ENCODE measurements at regions not wholly inside any gene's neighbourhood (a gene's known extent, or its start where the extent isn't known, plus 50 kb on each side); places are given as distances from the start of the nearest gene placed in this dataset.

DNA sequence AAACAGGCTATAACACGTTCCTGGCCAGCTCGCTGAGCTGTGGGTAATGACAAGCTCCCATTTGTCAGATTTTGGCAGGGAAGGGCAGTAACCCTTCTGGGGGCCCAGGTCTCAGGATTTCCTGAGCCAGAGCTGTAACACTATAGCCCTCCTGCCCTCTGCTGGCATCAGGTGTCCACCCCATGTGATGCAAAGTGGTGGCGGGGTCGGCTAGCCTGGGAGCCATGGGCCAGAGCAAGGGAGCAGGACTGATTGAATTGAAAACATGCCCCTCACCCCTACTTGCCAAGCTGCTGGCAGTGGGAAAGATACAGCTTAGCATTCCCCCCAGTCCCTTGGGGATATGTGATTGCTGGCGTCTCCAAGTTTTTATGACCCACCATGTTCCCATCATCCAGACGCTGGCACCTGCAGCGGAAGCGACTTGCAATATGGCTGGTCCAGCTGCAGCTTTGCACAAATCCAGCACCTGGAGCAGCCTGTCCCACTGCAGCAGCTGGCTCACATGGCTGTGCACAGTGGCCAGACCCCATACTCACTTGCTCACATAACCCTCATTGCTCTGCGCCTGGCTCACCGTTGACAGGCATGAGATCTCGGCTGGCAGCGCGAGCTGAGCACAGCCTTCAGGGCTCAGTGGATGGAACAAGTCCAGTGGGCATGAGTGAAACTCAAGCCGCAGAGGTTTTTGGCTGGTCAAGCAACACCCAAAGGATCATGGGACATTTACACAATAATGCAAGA, 1147.8 kb downstream of the JRKL start:
- intact Hi-C loops (cut with micrococcal nuclease): no loop called here
- POLR2A ChIA-PET (ENCODE audit: unreplicated experiment): no interaction called here
- ATAC-seq (no peak), DNase-seq (no peak)
- Histone ChIP-seq H3K27ac (ENCODE audit: low read length) (no peak overlapping the region), H4K20me1 (ENCODE audit: low read length) (no peaks in the 10 kb centered on the region), H3K4me3 (ENCODE audit: low read length) (no peak overlapping the region), H3F3A (ENCODE audit: low read length, unreplicated experiment) (no peaks in the 10 kb centered on the region), H3K36me3 (ENCODE audit: low read depth, low read length) (no peaks in the 10 kb centered on the region), H3K79me2 (ENCODE audit: low read length) (no peaks in the 10 kb centered on the region), H3K4me2 (ENCODE audit: low read length) (no peak overlapping the region), H3K9me3 (ENCODE audit: low read length) (peaks cover 5% of the 10 kb centered on the region; the same call in 1 of the 2 replicates), H3K27me3 (ENCODE audit: low read length) (no peaks in the 10 kb centered on the region), H3K9ac (ENCODE audit: low read length) (no peak overlapping the region), H3K4me1 (ENCODE audit: insufficient read depth, low read length) (no peaks in the 10 kb centered on the region), H3K9me2 (replicated peaks; ENCODE audit: low read length) (no peaks in the 10 kb centered on the region), H2AFZ (ENCODE audit: low read length) (no peak overlapping the region)
- TF ChIP-seq, protein P1, sequence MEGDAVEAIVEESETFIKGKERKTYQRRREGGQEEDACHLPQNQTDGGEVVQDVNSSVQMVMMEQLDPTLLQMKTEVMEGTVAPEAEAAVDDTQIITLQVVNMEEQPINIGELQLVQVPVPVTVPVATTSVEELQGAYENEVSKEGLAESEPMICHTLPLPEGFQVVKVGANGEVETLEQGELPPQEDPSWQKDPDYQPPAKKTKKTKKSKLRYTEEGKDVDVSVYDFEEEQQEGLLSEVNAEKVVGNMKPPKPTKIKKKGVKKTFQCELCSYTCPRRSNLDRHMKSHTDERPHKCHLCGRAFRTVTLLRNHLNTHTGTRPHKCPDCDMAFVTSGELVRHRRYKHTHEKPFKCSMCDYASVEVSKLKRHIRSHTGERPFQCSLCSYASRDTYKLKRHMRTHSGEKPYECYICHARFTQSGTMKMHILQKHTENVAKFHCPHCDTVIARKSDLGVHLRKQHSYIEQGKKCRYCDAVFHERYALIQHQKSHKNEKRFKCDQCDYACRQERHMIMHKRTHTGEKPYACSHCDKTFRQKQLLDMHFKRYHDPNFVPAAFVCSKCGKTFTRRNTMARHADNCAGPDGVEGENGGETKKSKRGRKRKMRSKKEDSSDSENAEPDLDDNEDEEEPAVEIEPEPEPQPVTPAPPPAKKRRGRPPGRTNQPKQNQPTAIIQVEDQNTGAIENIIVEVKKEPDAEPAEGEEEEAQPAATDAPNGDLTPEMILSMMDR (conservative IDR thresholded peaks at IDR 0.05; ENCODE audit: low read depth, low read length): no peak
- TF ChIP-seq EZH2 (IDR thresholded peaks at IDR 0.05; ENCODE audit: low read length, unreplicated experiment) (no peak), EZH2phosphoT487 (IDR thresholded peaks at IDR 0.05; ENCODE audit: borderline replicate concordance, low read length) (no peak)
- CTCF ChIA-PET: no interaction called here
- no TSS peak for BruUV-seq (replicated peaks)

DNA sequence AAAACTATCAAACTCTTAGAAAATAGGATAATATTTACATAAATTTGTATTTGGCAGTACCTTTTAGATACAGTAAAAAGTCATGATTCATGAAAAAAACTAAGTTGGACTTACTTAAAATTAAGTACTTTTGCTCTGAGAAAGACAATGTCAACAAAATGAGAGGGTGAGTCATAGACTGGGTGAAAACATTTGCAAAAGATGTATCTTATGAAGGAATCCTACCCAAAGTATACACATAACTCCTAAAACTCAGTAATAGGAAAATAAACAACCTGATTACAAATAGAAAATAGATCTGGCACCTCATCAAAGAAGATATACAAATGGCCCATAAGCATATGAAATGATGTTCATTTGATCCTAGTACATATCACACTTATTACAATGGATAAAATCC, 1154.6 kb downstream of the JRKL start:
- Histone ChIP-seq H3K9ac (ENCODE audit: low read length) (no peak overlapping the region), H3K27ac (ENCODE audit: low read length) (no peak overlapping the region), H3K4me1 (ENCODE audit: insufficient read depth, low read length) (no peaks in the 10 kb centered on the region), H3K4me2 (ENCODE audit: low read length) (no peak overlapping the region), H3K79me2 (ENCODE audit: low read length) (no peaks in the 10 kb centered on the region), H3K9me3 (ENCODE audit: low read length) (peaks cover 9% of the 10 kb centered on the region; the same call in 1 of the 2 replicates), H3K36me3 (ENCODE audit: low read depth, low read length) (no peaks in the 10 kb centered on the region; the same call in 1 of the 2 replicates), H3F3A (ENCODE audit: low read length, unreplicated experiment) (no peaks in the 10 kb centered on the region), H3K9me2 (replicated peaks; ENCODE audit: low read length) (no peaks in the 10 kb centered on the region), H2AFZ (ENCODE audit: low read length) (no peak overlapping the region), H3K4me3 (ENCODE audit: low read length) (no peak overlapping the region), H4K20me1 (ENCODE audit: low read length) (no peaks in the 10 kb centered on the region), H3K27me3 (ENCODE audit: low read length) (no peaks in the 10 kb centered on the region)
- ChIA-PET CTCF (no interaction called here), POLR2A (ENCODE audit: unreplicated experiment) (no interaction called here)
- TF ChIP-seq EZH2phosphoT487 (IDR thresholded peaks at IDR 0.05; ENCODE audit: borderline replicate concordance, low read length) (no peak), EZH2 (IDR thresholded peaks at IDR 0.05; ENCODE audit: low read length, unreplicated experiment) (no peak)
- TF ChIP-seq, protein P1 (conservative IDR thresholded peaks at IDR 0.05; ENCODE audit: low read depth, low read length): no peak
- no peak for DNase-seq
- intact Hi-C loops (cut with micrococcal nuclease): no loop called here
- no TSS peak for BruUV-seq (replicated peaks)
- ATAC-seq: no peak

GRCh38 chr11:97548280-97548679, 1158.5 kb downstream of the JRKL start:
- no peak for TF ChIP-seq EZH2 (IDR thresholded peaks at IDR 0.05; ENCODE audit: low read length, unreplicated experiment)
- TF ChIP-seq EZH2phosphoT487 (IDR thresholded peaks at IDR 0.05; ENCODE audit: borderline replicate concordance, low read length): no peak
- TF ChIP-seq, protein P1 (conservative IDR thresholded peaks at IDR 0.05; ENCODE audit: low read depth, low read length): no peak
- BruUV-seq (replicated peaks): no TSS peak
- H3K27me3 ChIP-seq (ENCODE audit: low read length): no peaks in the 10 kb centered on the region
- no peak overlapping the region for H3K4me2 ChIP-seq (ENCODE audit: low read length)
- H2AFZ ChIP-seq (ENCODE audit: low read length): no peak overlapping the region
- H3K9me3 ChIP-seq (ENCODE audit: low read length): peaks cover 9% of the 10 kb centered on the region; the same call in 1 of the 2 replicates
- POLR2A ChIA-PET (ENCODE audit: unreplicated experiment): no interaction called here
- DNase-seq: no peak
- no peak overlapping the region for H3K4me3 ChIP-seq (ENCODE audit: low read length)
- H3K79me2 ChIP-seq (ENCODE audit: low read length): no peaks in the 10 kb centered on the region
- H3K4me1 ChIP-seq (ENCODE audit: insufficient read depth, low read length): no peaks in the 10 kb centered on the region
- no peaks in the 10 kb centered on the region for H4K20me1 ChIP-seq (ENCODE audit: low read length)
- H3F3A ChIP-seq (ENCODE audit: low read length, unreplicated experiment): no peaks in the 10 kb centered on the region
- H3K9ac ChIP-seq (ENCODE audit: low read length): no peak overlapping the region
- H3K27ac ChIP-seq (ENCODE audit: low read length): no peak overlapping the region
- ATAC-seq: no peak
- H3K9me2 ChIP-seq (replicated peaks; ENCODE audit: low read length): no peaks in the 10 kb centered on the region
- no peaks in the 10 kb centered on the region; the same call in 1 of the 2 replicates for H3K36me3 ChIP-seq (ENCODE audit: low read depth, low read length)
- CTCF ChIA-PET: no interaction called here
- intact Hi-C loops (cut with micrococcal nuclease): no loop called here
